Frontal cortex (tissue), 3 donors: ENCODE measurements at regions not wholly inside any gene's neighbourhood (a gene's known extent, or its start where the extent isn't known, plus 50 kb on each side); places are given as distances from the start of the nearest gene placed in this dataset.

Experiments
- DNase-seq, 2 donors: peaks; one replicate each; pipeline ENCODE4 v3.0.0; 2012; ENCODE audit warnings: low spot score in 2 of 2
- FAIRE-seq: peaks from 2 replicates; lab custom pipeline; 2012; peaks lifted over from hg19 to GRCh38; lab: Jason Lieb, UNC
- donor health status: control.
- donor health status: control.
- donor health status: control.

DNA sequence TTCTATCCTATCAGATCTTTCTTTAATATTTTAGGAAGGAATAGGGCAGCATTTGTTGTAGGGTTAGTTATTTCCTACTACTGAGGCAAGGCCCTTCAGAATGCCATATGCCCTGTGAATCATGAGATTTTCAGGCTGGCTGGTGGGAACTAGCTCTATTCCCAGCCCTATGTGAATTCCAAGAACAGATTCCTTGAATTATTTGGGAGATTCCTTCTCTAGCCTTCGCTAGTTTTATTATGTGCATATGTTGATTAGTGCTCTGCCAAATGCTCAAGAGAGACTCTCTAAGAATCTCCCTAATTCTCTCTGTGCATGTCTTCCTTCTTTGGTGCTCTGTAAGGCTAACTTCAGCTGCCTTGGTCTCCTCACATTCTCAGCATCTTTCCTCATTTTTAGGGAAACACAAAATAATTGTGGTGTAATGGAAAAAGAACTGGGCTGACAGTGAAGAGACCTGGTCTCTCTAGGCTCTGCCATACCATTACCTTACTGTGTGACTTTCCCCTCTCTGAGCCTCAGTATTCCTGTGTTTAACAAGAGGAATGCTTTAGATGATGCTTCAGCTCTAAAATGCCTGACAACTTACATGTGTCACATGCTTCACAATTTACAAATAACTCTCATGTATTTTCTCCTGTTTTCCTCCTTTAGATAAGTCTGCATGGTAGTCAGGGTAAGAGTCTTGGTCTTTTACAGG lies 79.7 kb downstream of the VMA21 start:
- FAIRE-seq, result no peak
- no peak for DNase-seq

DNA sequence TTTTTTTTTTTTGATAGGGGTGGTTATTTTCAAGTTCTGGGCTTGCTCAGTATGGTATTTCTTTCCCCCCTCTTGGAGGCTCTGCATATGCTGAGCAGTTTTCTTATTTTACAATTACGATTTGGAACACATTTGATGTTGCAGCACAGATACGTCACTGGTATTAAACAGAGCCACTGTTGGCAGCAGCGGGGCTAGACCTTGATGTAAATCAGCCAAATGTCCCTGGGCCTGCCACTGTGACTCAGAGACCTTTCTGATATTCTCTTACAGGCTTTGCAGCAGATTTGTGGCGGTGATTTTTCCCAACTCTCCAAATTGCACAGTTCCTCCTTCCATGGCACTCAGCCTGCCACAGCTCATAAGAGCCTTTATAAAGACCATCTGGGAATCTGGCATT lies 81.1 kb downstream of the VMA21 start:
- FAIRE-seq, result no peak
- no peak for DNase-seq

DNA sequence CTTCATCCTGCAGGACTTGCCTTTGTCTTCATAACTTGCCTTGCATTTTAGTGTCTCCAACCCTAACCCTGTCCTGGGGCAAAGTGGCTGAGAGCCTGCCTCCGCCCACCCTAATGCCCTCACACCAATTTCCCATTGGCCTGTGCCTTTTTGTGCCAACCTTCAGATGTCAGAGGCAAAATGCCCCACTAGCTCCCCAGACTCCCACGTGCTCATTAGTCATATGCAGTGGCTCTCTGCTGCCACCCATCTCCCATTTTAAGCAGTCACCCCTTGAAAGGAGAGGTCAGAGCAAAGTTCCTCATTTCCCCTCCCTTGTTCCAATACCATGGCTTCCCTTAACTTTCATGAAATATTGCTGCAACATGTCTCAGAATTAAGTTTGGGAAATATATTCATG lies 74.8 kb upstream of the PASD1 start:
- FAIRE-seq (no peak), DNase-seq (no peak)

DNA sequence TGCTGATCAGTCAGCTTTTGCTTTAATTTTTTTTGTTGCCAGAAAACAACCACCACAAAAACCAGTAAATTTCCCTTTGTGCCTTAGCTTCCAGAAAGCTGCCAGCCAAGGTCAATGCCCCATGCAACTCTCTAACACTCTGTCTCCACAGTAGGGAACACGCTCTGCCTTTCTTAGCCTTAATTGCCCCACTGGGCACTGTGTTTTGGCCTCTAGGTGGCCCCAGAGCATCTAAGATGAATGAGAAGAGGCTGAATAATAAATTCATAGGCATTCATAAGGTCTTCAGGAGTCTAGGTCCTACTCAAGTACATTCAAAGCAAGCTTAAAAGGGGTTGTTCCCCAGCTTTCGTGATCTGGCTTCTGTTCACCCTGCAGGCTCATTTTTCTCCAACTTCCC lies 57.7 kb upstream of the PASD1 start:
- FAIRE-seq, result no peak
- DNase-seq, result peak in 1 of 2 donors; percentile 3

DNA sequence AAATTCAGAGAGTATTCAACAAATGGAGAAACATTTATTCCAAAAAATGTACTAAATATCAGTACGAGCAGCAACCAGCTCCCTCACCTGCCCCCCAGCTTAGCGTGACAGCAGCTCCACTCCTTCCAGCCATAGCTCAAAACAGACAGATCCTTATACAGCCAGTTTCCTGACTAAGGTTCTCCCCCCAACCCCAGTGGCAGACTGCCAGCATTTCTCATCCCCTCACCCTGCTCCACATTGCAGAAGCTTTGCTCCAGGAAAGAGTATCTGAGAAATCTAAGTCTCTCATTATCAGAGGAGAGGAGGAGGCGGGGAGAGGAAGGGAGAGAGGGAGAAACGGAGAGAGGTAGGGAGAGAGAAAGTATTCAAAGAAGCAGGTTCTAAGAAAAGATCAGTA lies 53.3 kb upstream of the PASD1 start:
- FAIRE-seq (no peak), DNase-seq (no peak)

DNA sequence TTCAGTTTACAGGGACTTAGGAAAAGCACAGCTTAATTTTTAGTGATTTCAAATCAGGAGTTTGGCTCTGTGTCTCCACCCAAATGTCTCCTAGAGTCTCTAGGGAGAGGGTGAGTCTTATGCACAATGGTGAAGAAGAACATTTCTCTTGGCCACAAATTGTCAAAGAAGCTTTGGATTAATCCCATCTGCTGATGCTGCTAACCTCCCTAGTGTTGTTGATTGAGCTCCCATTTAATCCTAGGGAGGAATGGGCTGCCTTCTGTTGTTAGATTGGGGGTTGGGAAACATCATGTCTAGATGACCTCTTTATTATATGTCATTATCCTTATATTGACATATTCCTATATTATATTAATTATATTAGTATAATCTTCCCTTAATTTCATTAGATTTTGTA lies 50.0 kb upstream of the PASD1 start:
- FAIRE-seq (no peak), DNase-seq (no peak)
